Upper lobe of right lung (tissue), 1 donor: ENCODE measurements at regions not wholly inside any gene's neighbourhood (a gene's known extent, or its start where the extent isn't known, plus 50 kb on each side); places are given as distances from the start of the nearest gene placed in this dataset.

ENCODE experiments used
- ATAC-seq: fragments of 200-7000 bp; cut with Tn5 transposase; one replicate; pipeline ENCODE4 v1.9.1; 2020; ENCODE audit warnings: mild to moderate bottlenecking, moderate library complexity
- DNase-seq: peaks from one replicate; pipeline ENCODE4 v3.0.0-alpha.2; 2020
- H3K27ac ChIP-seq: fragments of 200-600 bp; one replicate; pipeline ENCODE4 v1.8.0; 2022
- H3K27me3 ChIP-seq: fragments of 200-600 bp; one replicate; pipeline ENCODE4 v1.8.0; 2022; ENCODE audit warnings: mild to moderate bottlenecking
- H3K36me3 ChIP-seq: fragments of 200-600 bp; one replicate; pipeline ENCODE4 v1.8.0; 2022
- H3K4me1 ChIP-seq: fragments of 200-600 bp; one replicate; pipeline ENCODE4 v1.8.0; 2022
- H3K4me3 ChIP-seq: fragments of 200-600 bp; one replicate; pipeline ENCODE4 v1.8.0; 2022; ENCODE audit warnings: mild to moderate bottlenecking
- H3K9me3 ChIP-seq: fragments of 200-600 bp; one replicate; pipeline ENCODE4 v1.8.0; 2022
- intact Hi-C: fragments of 100-400 bp; cut with DNase I; formaldehyde crosslinking; loops from one replicate; pipeline ENCODE4 v1.11.0; 2022
- TF ChIP-seq, protein P1 (sequence below): fragments of 200-600 bp; IDR thresholded peaks from one replicate; pipeline ENCODE4 v1.8.0; 2022; ENCODE audit warnings: antibody characterized with exemption
- donor health status: DM: no; HTN: yes; CAD: no; lungs with severe emphysema.

DNA sequence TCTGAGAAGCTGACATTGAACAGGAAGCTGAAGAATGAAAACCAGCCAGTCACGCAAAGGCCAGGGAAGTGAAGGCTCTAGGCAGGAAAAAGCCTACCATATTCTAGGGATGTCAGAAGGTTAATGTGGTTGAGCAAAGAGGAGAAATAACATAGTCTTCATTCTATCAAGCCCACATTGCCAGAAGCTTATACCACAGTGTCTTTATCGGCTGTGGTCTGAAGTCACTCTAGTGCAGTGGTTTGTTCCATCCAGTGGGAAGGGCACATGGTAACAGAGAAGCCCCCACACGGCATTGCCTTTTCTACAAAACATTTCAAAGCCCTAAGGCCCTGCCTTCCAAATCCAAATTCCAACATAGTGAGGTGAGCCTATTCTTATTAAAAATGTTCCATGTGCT is 311.3 kb downstream of the TNS1 start:
- ATAC-seq: no peak
- no peak for DNase-seq
- Histone ChIP-seq H3K4me3 (no peak overlapping the region), H3K27me3 (no peaks in the 10 kb centered on the region), H3K27ac (peak overlapping the region; percentile 20), H3K4me1 (peaks cover 16% of the 10 kb centered on the region), H3K9me3 (no peaks in the 10 kb centered on the region), H3K36me3 (no peaks in the 10 kb centered on the region)
- intact Hi-C loops: no loop called here
- TF ChIP-seq, protein P1, sequence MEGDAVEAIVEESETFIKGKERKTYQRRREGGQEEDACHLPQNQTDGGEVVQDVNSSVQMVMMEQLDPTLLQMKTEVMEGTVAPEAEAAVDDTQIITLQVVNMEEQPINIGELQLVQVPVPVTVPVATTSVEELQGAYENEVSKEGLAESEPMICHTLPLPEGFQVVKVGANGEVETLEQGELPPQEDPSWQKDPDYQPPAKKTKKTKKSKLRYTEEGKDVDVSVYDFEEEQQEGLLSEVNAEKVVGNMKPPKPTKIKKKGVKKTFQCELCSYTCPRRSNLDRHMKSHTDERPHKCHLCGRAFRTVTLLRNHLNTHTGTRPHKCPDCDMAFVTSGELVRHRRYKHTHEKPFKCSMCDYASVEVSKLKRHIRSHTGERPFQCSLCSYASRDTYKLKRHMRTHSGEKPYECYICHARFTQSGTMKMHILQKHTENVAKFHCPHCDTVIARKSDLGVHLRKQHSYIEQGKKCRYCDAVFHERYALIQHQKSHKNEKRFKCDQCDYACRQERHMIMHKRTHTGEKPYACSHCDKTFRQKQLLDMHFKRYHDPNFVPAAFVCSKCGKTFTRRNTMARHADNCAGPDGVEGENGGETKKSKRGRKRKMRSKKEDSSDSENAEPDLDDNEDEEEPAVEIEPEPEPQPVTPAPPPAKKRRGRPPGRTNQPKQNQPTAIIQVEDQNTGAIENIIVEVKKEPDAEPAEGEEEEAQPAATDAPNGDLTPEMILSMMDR: no peak

DNA sequence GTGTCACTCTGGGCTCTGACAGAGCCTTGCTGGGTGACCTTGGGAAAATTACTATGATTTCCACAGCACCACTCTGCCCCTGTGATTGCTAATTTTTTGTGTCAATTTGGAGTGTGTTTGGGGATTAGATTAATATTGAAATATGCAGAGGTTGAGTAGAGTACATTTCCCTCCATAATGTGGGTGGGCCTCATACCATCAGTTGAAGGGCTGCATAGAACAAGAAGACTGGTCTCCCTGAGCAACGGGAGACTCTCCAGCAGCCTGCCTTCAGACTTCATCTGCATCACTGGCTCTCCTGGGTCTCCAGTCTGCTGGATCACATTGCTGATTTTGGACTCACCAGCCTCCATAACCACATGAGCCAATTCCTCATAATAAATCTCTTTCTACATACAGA is 313.7 kb downstream of the TNS1 start:
- no peak overlapping the region for H3K27ac ChIP-seq

DNA sequence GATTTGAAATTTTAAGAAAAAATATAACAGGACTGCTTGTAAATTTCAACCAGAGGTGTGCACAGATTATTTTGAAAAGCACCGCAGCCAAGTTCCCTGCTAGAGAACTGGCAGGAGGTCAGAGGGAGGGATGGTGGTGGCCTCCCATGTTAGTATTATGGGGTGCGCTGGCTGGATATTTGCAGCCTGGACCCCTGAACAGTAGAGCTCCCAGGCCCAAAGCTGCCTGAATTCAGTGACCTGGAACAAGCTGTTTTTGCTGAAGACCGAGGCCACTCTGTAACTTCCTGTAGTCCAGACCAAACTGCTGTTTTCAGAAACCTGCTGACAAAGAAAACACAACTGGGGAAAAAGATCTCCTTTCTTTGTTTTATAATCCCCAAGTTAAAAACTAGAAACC is 314.3 kb downstream of the TNS1 start:
- DNase-seq: no peak
- intact Hi-C loops: no loop called here
- ATAC-seq: no peak
- peaks cover 16% of the 10 kb centered on the region for H3K4me1 ChIP-seq
- no peaks in the 10 kb centered on the region for H3K27me3 ChIP-seq
- no peaks in the 10 kb centered on the region for H3K9me3 ChIP-seq
- no peaks in the 10 kb centered on the region for H3K36me3 ChIP-seq
- H3K4me3 ChIP-seq: no peak overlapping the region
- H3K27ac ChIP-seq: peak overlapping the region; percentile 34
- TF ChIP-seq, protein P1: no peak

More for the DNA sequence above, 313.7 kb downstream of the TNS1 start:
- intact Hi-C loops: no loop called here
- Histone ChIP-seq H3K36me3 (no peaks in the 10 kb centered on the region), H3K4me1 (peaks cover 16% of the 10 kb centered on the region), H3K27me3 (no peaks in the 10 kb centered on the region), H3K4me3 (no peak overlapping the region), H3K9me3 (no peaks in the 10 kb centered on the region)
- ATAC-seq (no peak), DNase-seq (no peak)
- TF ChIP-seq, protein P1: no peak

- no peak for ATAC-seq
- Histone ChIP-seq H3K4me1 (peaks cover 14% of the 10 kb centered on the region), H3K27me3 (no peaks in the 10 kb centered on the region), H3K4me3 (no peak overlapping the region), H3K36me3 (no peaks in the 10 kb centered on the region), H3K27ac (peak overlapping the region; percentile 34), H3K9me3 (no peaks in the 10 kb centered on the region)
- DNase-seq: no peak
- intact Hi-C loops: no loop called here
- TF ChIP-seq, protein P1: no peak
These were observed 315.0 kb downstream of the TNS1 start for GRCh38 chr2:217687771-217688170.

GRCh38 chr2:217685255-217685605 is 317.6 kb downstream of the TNS1 start:
- ATAC-seq (peak; percentile 98), DNase-seq (peak; percentile 66)
- Histone ChIP-seq H3K36me3 (no peaks in the 10 kb centered on the region), H3K4me3 (no peak overlapping the region), H3K27me3 (no peaks in the 10 kb centered on the region), H3K4me1 (no peaks in the 10 kb centered on the region), H3K27ac (no peak overlapping the region), H3K9me3 (no peaks in the 10 kb centered on the region)
- TF ChIP-seq, protein P1: no peak
- intact Hi-C loops: no loop called here
